Mesenchymal stem cell (in vitro differentiated cells and primary cell): ENCODE measurements at regions not wholly inside any gene's neighbourhood (a gene's known extent, or its start where the extent isn't known, plus 50 kb on each side); places are given as distances from the start of the nearest gene placed in this dataset.

Experiments used
- DNase-seq: peaks from one replicate; pipeline ENCODE4 v3.0.0-alpha.2; 2013
- H2AFZ ChIP-seq: one replicate; pipeline ENCODE4 v1.6.1; 2013; ENCODE audit warnings: low read depth, mild to moderate bottlenecking, control low read depth, inconsistent platforms, low read length, moderate library complexity
- H2AK5ac ChIP-seq: 2 replicates; pipeline ENCODE4 v1.6.1; 2013; ENCODE audit warnings: low read length, moderate library complexity, mild to moderate bottlenecking, inconsistent platforms; ENCODE audit not compliant: severe bottlenecking
- H2BK120ac ChIP-seq: one replicate; pipeline ENCODE4 v1.6.1; 2013; ENCODE audit warnings: low read depth, mild to moderate bottlenecking, inconsistent platforms, low read length, moderate library complexity
- H2BK12ac ChIP-seq, 2 experiments: one replicate each; pipeline ENCODE4 v1.6.1; 2013; ENCODE audit warnings: inconsistent platforms in 2 of 2, low read length in 2 of 2, mild to moderate bottlenecking in 2 of 2, moderate library complexity in 2 of 2, control low read depth in 1 of 2
- H2BK15ac ChIP-seq: one replicate; pipeline ENCODE4 v1.6.1; 2013; ENCODE audit warnings: mild to moderate bottlenecking, low read depth, inconsistent platforms; ENCODE audit not compliant: poor library complexity, severe bottlenecking
- H2BK5ac ChIP-seq: 2 replicates; pipeline ENCODE4 v1.6.1; 2013; ENCODE audit warnings: low read depth, mild to moderate bottlenecking, low read length, control low read depth, inconsistent platforms; ENCODE audit not compliant: poor library complexity, severe bottlenecking
- H3K14ac ChIP-seq, 2 experiments: one replicate each; pipeline ENCODE4 v1.6.1; 2013; ENCODE audit warnings: inconsistent platforms in 2 of 2, low read length in 2 of 2, control low read depth in 1 of 2, mild to moderate bottlenecking in 1 of 2, moderate library complexity in 1 of 2
- H3K18ac ChIP-seq, 2 experiments: one replicate each; pipeline ENCODE4 v1.6.1; 2013; ENCODE audit warnings: inconsistent platforms in 2 of 2, low read length in 2 of 2, control low read depth in 1 of 2, low read depth in 1 of 2, mild to moderate bottlenecking in 1 of 2
- H3K23ac ChIP-seq, 2 experiments: one replicate each; pipeline ENCODE4 v1.6.1; 2013; ENCODE audit warnings: inconsistent platforms in 2 of 2, low read length in 2 of 2, mild to moderate bottlenecking in 2 of 2, moderate library complexity in 2 of 2, control low read depth in 1 of 2
- H3K27ac ChIP-seq: 2 replicates; pipeline ENCODE4 v1.5.1; 2013; ENCODE audit warnings: mild to moderate bottlenecking, moderate library complexity, low read length, control low read depth, inconsistent platforms; ENCODE audit not compliant: poor library complexity, severe bottlenecking
- H3K27me3 ChIP-seq, 2 experiments: 2 replicates each; pipeline versions ENCODE4 v1.6.1 to v1.7.0; 2013; ENCODE audit warnings: low read length in 2 of 2, mild to moderate bottlenecking in 2 of 2, moderate library complexity in 2 of 2, control low read depth in 1 of 2, inconsistent platforms in 1 of 2; ENCODE audit not compliant: control insufficient read depth in 1 of 2, insufficient read depth in 1 of 2
- H3K36me3 ChIP-seq, 2 experiments: 2 replicates each; pipeline versions ENCODE4 v1.6.1 to v1.7.0; 2013; ENCODE audit warnings: low read length in 2 of 2, control low read depth in 1 of 2, inconsistent platforms in 1 of 2, low read depth in 1 of 2, mild to moderate bottlenecking in 1 of 2; ENCODE audit not compliant: insufficient read depth in 2 of 2, control insufficient read depth in 1 of 2
- H3K4ac ChIP-seq, 2 experiments: one replicate each; pipeline ENCODE4 v1.6.1; 2013; ENCODE audit warnings: inconsistent platforms in 2 of 2, low read length in 2 of 2, mild to moderate bottlenecking in 2 of 2, moderate library complexity in 2 of 2, control low read depth in 1 of 2, low read depth in 1 of 2
- H3K4me1 ChIP-seq: 2 replicates; pipeline ENCODE4 v1.6.1; 2013; ENCODE audit warnings: low read depth, low read length, control low read depth; ENCODE audit not compliant: control insufficient read depth, insufficient read depth
- H3K4me2 ChIP-seq: 2 replicates; pipeline ENCODE4 v1.6.1; 2013; ENCODE audit warnings: low read length, mild to moderate bottlenecking, inconsistent platforms; ENCODE audit not compliant: poor library complexity, severe bottlenecking
- H3K4me3 ChIP-seq, 2 experiments: 2 replicates each; pipeline versions ENCODE4 v1.5.1 to v1.7.0; 2013; ENCODE audit warnings: low read length in 2 of 2, mild to moderate bottlenecking in 2 of 2, control low read depth in 1 of 2, low read depth in 1 of 2; ENCODE audit not compliant: insufficient read depth in 1 of 2
- H3K79me1 ChIP-seq: replicated peaks from 2 replicates; pipeline ENCODE4 v1.6.1; 2013; ENCODE audit warnings: mild to moderate bottlenecking, control low read depth, low read length, inconsistent platforms; ENCODE audit not compliant: poor library complexity, severe bottlenecking
- H3K9ac ChIP-seq: 2 replicates; pipeline ENCODE4 v1.7.0; 2013; ENCODE audit warnings: mild to moderate bottlenecking, low read length, moderate library complexity
- H3K9me3 ChIP-seq: 2 replicates; pipeline ENCODE4 v1.7.0; 2013; ENCODE audit warnings: mild to moderate bottlenecking, low read length; ENCODE audit not compliant: control insufficient read depth
- H4K8ac ChIP-seq: one replicate; pipeline ENCODE4 v1.6.1; 2013; ENCODE audit warnings: inconsistent platforms, mild to moderate bottlenecking, low read length, moderate library complexity
- H4K91ac ChIP-seq: one replicate; pipeline ENCODE4 v1.6.1; 2013; ENCODE audit warnings: mild to moderate bottlenecking, low read length, inconsistent platforms
- WGBS: methylation state at CpG from one replicate; pipeline ENCODE4 v1.1.7; 2013; ENCODE audit warnings: mixed read lengths; 5-methylcytosine and 5-hydroxymethylcytosine counted together

- Histone ChIP-seq H3K23ac (no peak overlapping the region), H3K79me1 (no peaks in the 10 kb centered on the region), H3K4me2 (no peak overlapping the region), H2BK120ac (no peak overlapping the region), H3K9ac (no peak overlapping the region), H2BK5ac (no peak overlapping the region), H4K8ac (no peak overlapping the region), H3K14ac (no peak overlapping the region), H3K18ac (no peak overlapping the region), H2BK15ac (no peak overlapping the region), H3K36me3 (no peaks in the 10 kb centered on the region), H3K27me3 (no peaks in the 10 kb centered on the region), H2BK12ac (no peak overlapping the region), H2AFZ (no peak overlapping the region), H4K91ac (no peak overlapping the region), H3K4me3 (no peak overlapping the region), H3K4ac (no peak overlapping the region), H3K9me3 (no peaks in the 10 kb centered on the region), H3K4me1 (no peaks in the 10 kb centered on the region), H3K27ac (no peak overlapping the region), H2AK5ac (no peak overlapping the region)
- no peak for DNase-seq
- WGBS, result 100% methylated on average over 1 of the region's 2 CpGs
Measured at GRCh38 chrX:98114021-98114420, 1230.3 kb downstream of the RPA4 start.

- H3K14ac ChIP-seq, result no peak overlapping the region
- no peaks in the 10 kb centered on the region for H3K27me3 ChIP-seq
- WGBS, result no CpG with 5 or more reads among the region's 1 CpG
- no peak overlapping the region for H2BK5ac ChIP-seq
- H2AFZ ChIP-seq, result no peak overlapping the region
- H3K4me2 ChIP-seq, result no peak overlapping the region
- H3K23ac ChIP-seq, result no peak overlapping the region
- H3K4me1 ChIP-seq, result no peaks in the 10 kb centered on the region
- H4K91ac ChIP-seq, result no peak overlapping the region
- peaks cover 5% of the 10 kb centered on the region for H3K9me3 ChIP-seq
- no peak overlapping the region for H2BK12ac ChIP-seq
- H2BK120ac ChIP-seq, result no peak overlapping the region
- no peak overlapping the region for H2AK5ac ChIP-seq
- no peak for DNase-seq
- H3K4ac ChIP-seq, result no peak overlapping the region
- H2BK15ac ChIP-seq, result no peak overlapping the region
- H3K27ac ChIP-seq, result no peak overlapping the region
- no peak overlapping the region for H3K4me3 ChIP-seq
- no peak overlapping the region for H3K9ac ChIP-seq
- H3K79me1 ChIP-seq, result no peaks in the 10 kb centered on the region
- H3K36me3 ChIP-seq, result no peaks in the 10 kb centered on the region
- H4K8ac ChIP-seq, result no peak overlapping the region
- no peak overlapping the region for H3K18ac ChIP-seq
Measured at GRCh38 chrX:98141466-98141865, 1257.8 kb downstream of the RPA4 start.

GRCh38 chrX:98191003-98191402 lies 1307.3 kb downstream of the RPA4 start:
- no peak overlapping the region for H2AK5ac ChIP-seq
- WGBS, result no CpG with 5 or more reads among the region's 1 CpG
- H3K14ac ChIP-seq, result no peak overlapping the region
- no peak overlapping the region for H3K9ac ChIP-seq
- H2BK120ac ChIP-seq, result no peak overlapping the region
- H3K27ac ChIP-seq, result no peak overlapping the region
- no peak overlapping the region for H3K23ac ChIP-seq
- no peak overlapping the region for H2AFZ ChIP-seq
- no peak overlapping the region for H2BK12ac ChIP-seq
- no peaks in the 10 kb centered on the region for H3K27me3 ChIP-seq
- H3K4me2 ChIP-seq, result no peak overlapping the region
- no peaks in the 10 kb centered on the region for H3K9me3 ChIP-seq
- no peak overlapping the region for H4K91ac ChIP-seq
- no peak overlapping the region for H3K4ac ChIP-seq
- H3K18ac ChIP-seq, result no peak overlapping the region
- H4K8ac ChIP-seq, result no peak overlapping the region
- no peak overlapping the region for H2BK5ac ChIP-seq
- H3K79me1 ChIP-seq, result no peaks in the 10 kb centered on the region
- no peaks in the 10 kb centered on the region for H3K4me1 ChIP-seq
- no peak for DNase-seq
- no peak overlapping the region for H2BK15ac ChIP-seq
- H3K4me3 ChIP-seq, result no peak overlapping the region
- no peaks in the 10 kb centered on the region for H3K36me3 ChIP-seq

GRCh38 chrX:98194036-98194435 lies 1310.3 kb downstream of the RPA4 start:
- H3K79me1 ChIP-seq, result no peaks in the 10 kb centered on the region
- WGBS, result no CpG with 5 or more reads among the region's 2 CpGs

More at GRCh38 chrX:98194036-98194435, 1310.3 kb downstream of the RPA4 start:
- no peak overlapping the region for H2AFZ ChIP-seq
- H2BK15ac ChIP-seq, result no peak overlapping the region
- H4K8ac ChIP-seq, result no peak overlapping the region
- H4K91ac ChIP-seq, result no peak overlapping the region
- no peak for DNase-seq
- H3K18ac ChIP-seq, result no peak overlapping the region
- H3K4me1 ChIP-seq, result no peaks in the 10 kb centered on the region
- H3K4me3 ChIP-seq, result no peak overlapping the region
- no peak overlapping the region for H3K9ac ChIP-seq
- no peaks in the 10 kb centered on the region for H3K27me3 ChIP-seq
- no peaks in the 10 kb centered on the region for H3K9me3 ChIP-seq
- no peak overlapping the region for H2AK5ac ChIP-seq
- H2BK120ac ChIP-seq, result no peak overlapping the region
- H3K4me2 ChIP-seq, result no peak overlapping the region
- H3K14ac ChIP-seq, result no peak overlapping the region
- H3K23ac ChIP-seq, result no peak overlapping the region
- H3K27ac ChIP-seq, result no peak overlapping the region
- H2BK5ac ChIP-seq, result no peak overlapping the region
- no peak overlapping the region for H2BK12ac ChIP-seq
- no peaks in the 10 kb centered on the region for H3K36me3 ChIP-seq
- H3K4ac ChIP-seq, result no peak overlapping the region
